Hematopoietic multipotent progenitor cell treated with erythropoietin and hydrocortisone succinate and interleukin-3 and kit ligand, for 15 days (in vitro differentiated cells): ENCODE measurements at regions not wholly inside any gene's neighbourhood (a gene's known extent, or its start where the extent isn't known, plus 50 kb on each side); places are given as distances from the start of the nearest gene placed in this dataset.

ENCODE experiments used
- DNase-seq: peaks from one replicate; pipeline ENCODE4 v3.0.0-alpha.2; 2015; ENCODE audit warnings: low spot score

- no peak for DNase-seq
Observed at GRCh38 chr9:107064378-107064777, 201.4 kb downstream of the ZNF462 start.

- DNase-seq = no peak
Observed at GRCh38 chr9:107065549-107065948, 202.6 kb downstream of the ZNF462 start.

- DNase-seq = no peak
Observed at GRCh38 chr9:107067739-107068416, 204.9 kb downstream of the ZNF462 start.

GRCh38 chr9:107068581-107068980 is 205.6 kb downstream of the ZNF462 start:
- no peak for DNase-seq

- DNase-seq = no peak
Observed at GRCh38 chr9:107070586-107070985, 207.6 kb downstream of the ZNF462 start.

GRCh38 chr9:107078061-107078460 is 205.0 kb upstream of the RAD23B start:
- no peak for DNase-seq

- DNase-seq = no peak
Observed at GRCh38 chr9:107079589-107079988, 203.5 kb upstream of the RAD23B start.

- DNase-seq = no peak
Observed at GRCh38 chr9:107080130-107080529, 202.9 kb upstream of the RAD23B start.

GRCh38 chr9:107086460-107086859 is 196.6 kb upstream of the RAD23B start:
- DNase-seq = no peak

- DNase-seq = no peak
Observed at GRCh38 chr9:107087222-107087621, 195.9 kb upstream of the RAD23B start.

GRCh38 chr9:107090218-107090617 is 192.9 kb upstream of the RAD23B start:
- no peak for DNase-seq

GRCh38 chr9:107093365-107094060 is 189.6 kb upstream of the RAD23B start:
- DNase-seq = no peak

GRCh38 chr9:107094370-107094769 is 188.7 kb upstream of the RAD23B start:
- DNase-seq = no peak

GRCh38 chr9:107100591-107100990 is 182.5 kb upstream of the RAD23B start:
- DNase-seq = no peak

GRCh38 chr9:107102011-107102410 is 181.1 kb upstream of the RAD23B start:
- no peak for DNase-seq

GRCh38 chr9:107103621-107104020 is 179.5 kb upstream of the RAD23B start:
- no peak for DNase-seq

- DNase-seq = no peak
Observed at GRCh38 chr9:107105784-107106183, 177.3 kb upstream of the RAD23B start.

- no peak for DNase-seq
Observed at GRCh38 chr9:107106416-107106815, 176.7 kb upstream of the RAD23B start.

- no peak for DNase-seq
Observed at GRCh38 chr9:107108342-107109130, 174.5 kb upstream of the RAD23B start.

GRCh38 chr9:107109324-107109723 is 173.8 kb upstream of the RAD23B start:
- no peak for DNase-seq

GRCh38 chr9:107110153-107110552 is 172.9 kb upstream of the RAD23B start:
- DNase-seq = no peak

- no peak for DNase-seq
Observed at GRCh38 chr9:107112707-107113243, 170.3 kb upstream of the RAD23B start.
